OCI-LY7 (cell line): ENCODE measurements at regions not wholly inside any gene's neighbourhood (a gene's known extent, or its start where the extent isn't known, plus 50 kb on each side); places are given as distances from the start of the nearest gene placed in this dataset.
"Not testable (repeated sequence)": the region's sequence is repeated elsewhere in the genome, so short reads cannot be mapped to it uniquely, and the experiment has no call there.

Experiments used
- BruUV-seq: library from RNA; stranded (reverse); fragments of 400-500 nt; replicated peaks from 2 replicates; lab custom pipeline; 2021; lab: Mats Ljungman, UMichigan
- CTCF ChIA-PET: fragments of 300-600 bp; sonication (Branson Sonifier 250); formaldehyde crosslinking; loops from one replicate; lab custom pipeline; 2022; ENCODE audit warnings: antibody characterized with exemption; ENCODE audit not compliant: unreplicated experiment; lab: Charles Lee
- POLR2A ChIA-PET: fragments of 300-600 bp; sonication (Branson Sonifier 250); formaldehyde crosslinking; loops from one replicate; lab custom pipeline; 2022; ENCODE audit warnings: antibody characterized with exemption; lab: Charles Lee
- DNase-seq: peaks from one replicate; pipeline ENCODE4 v3.0.0-alpha.2; 2015; ENCODE audit warnings: low spot score
- H2AFZ ChIP-seq: fragments of 200-600 bp; sonication (generic), shearing (Covaris generic); 2 replicates; pipeline ENCODE4 v1.6.1; 2014; ENCODE audit warnings: mild to moderate bottlenecking, antibody characterized with exemption, low read length, moderate library complexity
- H3K27ac ChIP-seq: fragments of 200-600 bp; sonication (generic); 2 replicates; pipeline ENCODE4 v1.5.1; 2014; ENCODE audit warnings: mixed run types, low read depth, mild to moderate bottlenecking, moderate library complexity, low read length, inconsistent platforms; ENCODE audit not compliant: poor library complexity, severe bottlenecking
- H3K36me3 ChIP-seq: fragments of 200-600 bp; sonication (generic); 2 replicates; pipeline ENCODE4 v1.6.1; 2014; ENCODE audit warnings: mild to moderate bottlenecking, antibody characterized with exemption, low read length, moderate library complexity, mixed read lengths; ENCODE audit not compliant: insufficient read depth
- H3K4me1 ChIP-seq: fragments of 200-600 bp; sonication (generic); 2 replicates; pipeline ENCODE4 v1.5.1; 2014; ENCODE audit warnings: mild to moderate bottlenecking, low read length; ENCODE audit not compliant: insufficient read depth, poor library complexity, severe bottlenecking
- H3K4me2 ChIP-seq: fragments of 200-600 bp; sonication (generic); 2 replicates; pipeline ENCODE4 v1.6.1; 2014; ENCODE audit warnings: mild to moderate bottlenecking, low read length
- H3K4me3 ChIP-seq: fragments of 200-600 bp; sonication (generic); 2 replicates; pipeline ENCODE4 v1.5.1; 2014; ENCODE audit warnings: mild to moderate bottlenecking, low read depth, low read length; ENCODE audit not compliant: poor library complexity, severe bottlenecking
- H3K79me2 ChIP-seq: fragments of 200-600 bp; sonication (generic); 2 replicates; pipeline ENCODE4 v1.6.1; 2016; ENCODE audit warnings: low read depth, mild to moderate bottlenecking, low read length, moderate library complexity, mixed read lengths; ENCODE audit not compliant: insufficient read depth
- H3K9me2 ChIP-seq: fragments of 200-600 bp; sonication (generic); 2 replicates; pipeline ENCODE4 v1.6.1; 2016; ENCODE audit warnings: mild to moderate bottlenecking, low read length, mixed read lengths; ENCODE audit not compliant: insufficient read depth
- H3K9me3 ChIP-seq: fragments of 200-600 bp; sonication (generic); 2 replicates; pipeline ENCODE4 v1.6.1; 2014; ENCODE audit warnings: mild to moderate bottlenecking, mixed run types, low read length, mixed read lengths
- H4K20me1 ChIP-seq: fragments of 200-600 bp; sonication (generic); 2 replicates; pipeline ENCODE4 v1.6.1; 2014; ENCODE audit warnings: mild to moderate bottlenecking, antibody characterized with exemption, low read length, moderate library complexity, mixed read lengths; ENCODE audit not compliant: insufficient read depth
- CTCF ChIP-seq: fragments of 200-600 bp; sonication (generic); conservative IDR thresholded peaks from 2 replicates; pipeline ENCODE4 v1.5.1; 2014; ENCODE audit warnings: mild to moderate bottlenecking, antibody characterized with exemption, low read length, moderate library complexity, mixed read lengths
- EZH2phosphoT487 ChIP-seq: fragments of 200-600 bp; sonication (generic); IDR thresholded peaks from 2 replicates; pipeline ENCODE4 v1.6.1; 2018; ENCODE audit warnings: low read depth, borderline replicate concordance, mild to moderate bottlenecking, mixed run types, antibody characterized with exemption, low read length, moderate library complexity, mixed read lengths
- intact Hi-C: fragments of 100-400 bp; cut with micrococcal nuclease; formaldehyde crosslinking; loops from one replicate; pipeline ENCODE4 v1.10.0; 2022; ENCODE audit not compliant: unreplicated experiment

GRCh38 chr1:72986591-72987290 is 704.4 kb upstream of the NEGR1 start:
- no peaks in the 10 kb centered on the region for H3K36me3 ChIP-seq
- H3K9me2 ChIP-seq: no peaks in the 10 kb centered on the region
- no peak overlapping the region for H2AFZ ChIP-seq
- no TSS peak for BruUV-seq
- no peaks in the 10 kb centered on the region for H3K79me2 ChIP-seq
- H3K27ac ChIP-seq: no peak overlapping the region
- intact Hi-C loops: no loop called here
- DNase-seq: no peak
- H4K20me1 ChIP-seq: no peaks in the 10 kb centered on the region
- CTCF ChIA-PET: no interaction called here
- TF ChIP-seq EZH2phosphoT487: no peak
- no peak overlapping the region for H3K4me2 ChIP-seq
- H3K4me3 ChIP-seq: no peak overlapping the region
- H3K9me3 ChIP-seq: no peaks in the 10 kb centered on the region
- no peaks in the 10 kb centered on the region for H3K4me1 ChIP-seq
- POLR2A ChIA-PET: interaction anchor here (0.6 kb wide), 2 partner anchors 21 to 1245 kb away, joined by 3 to 4 read pairs; no protein-coding TSS in a partner anchor

GRCh38 chr1:72985024-72985423 is 702.7 kb upstream of the NEGR1 start:
- H3K27ac ChIP-seq, H3K9me3 ChIP-seq, H3K36me3 ChIP-seq, H3K79me2 ChIP-seq, H3K9me2 ChIP-seq, H4K20me1 ChIP-seq, H2AFZ ChIP-seq, intact Hi-C loops, DNase-seq, BruUV-seq, H3K4me1 ChIP-seq, H3K4me3 ChIP-seq, H3K4me2 ChIP-seq, CTCF ChIA-PET, POLR2A ChIA-PET: not testable (repeated sequence)

GRCh38 chr1:72983011-72983410 is 700.7 kb upstream of the NEGR1 start:
- H2AFZ ChIP-seq, H3K9me3 ChIP-seq, H3K4me3 ChIP-seq, DNase-seq, intact Hi-C loops, H3K36me3 ChIP-seq, POLR2A ChIA-PET, H3K4me2 ChIP-seq, H3K4me1 ChIP-seq, BruUV-seq, H4K20me1 ChIP-seq, CTCF ChIA-PET, H3K27ac ChIP-seq, H3K79me2 ChIP-seq, H3K9me2 ChIP-seq: not testable (repeated sequence)

GRCh38 chr1:72969461-72969860 is 687.1 kb upstream of the NEGR1 start:
- H3K9me2 ChIP-seq: no peaks in the 10 kb centered on the region
- H3K9me3 ChIP-seq: no peaks in the 10 kb centered on the region
- ChIA-PET POLR2A (no interaction called here), CTCF (no interaction called here)
- H3K4me2 ChIP-seq: no peak overlapping the region
- no peaks in the 10 kb centered on the region for H3K36me3 ChIP-seq
- BruUV-seq: no TSS peak
- H3K27ac ChIP-seq: no peak overlapping the region
- no peak overlapping the region for H2AFZ ChIP-seq
- TF ChIP-seq CTCF (no peak), EZH2phosphoT487 (no peak)
- no peaks in the 10 kb centered on the region for H4K20me1 ChIP-seq
- intact Hi-C loops: no loop called here
- no peaks in the 10 kb centered on the region for H3K4me1 ChIP-seq
- no peak overlapping the region for H3K4me3 ChIP-seq
- DNase-seq: no peak
- H3K79me2 ChIP-seq: no peaks in the 10 kb centered on the region
